SK-N-SH (cell line): ENCODE measurements at regions not wholly inside any gene's neighbourhood (a gene's known extent, or its start where the extent isn't known, plus 50 kb on each side); places are given as distances from the start of the nearest gene placed in this dataset.

Experiments
- CTCF ChIP-seq: fragments of 200-600 bp; sonication (generic); IDR thresholded peaks from 2 replicates; pipeline ENCODE4 v1.6.1; 2017; ENCODE audit warnings: antibody characterized with exemption, mild to moderate bottlenecking, moderate library complexity
- ELF1 ChIP-seq: IDR thresholded peaks from 2 replicates; pipeline ENCODE4 v1.4.0; 2012
- EP300 ChIP-seq, 2 experiments: IDR thresholded peaks; 2 replicates each; pipeline versions ENCODE4 v1.4.0 to v1.6.1; 2012; ENCODE audit warnings: borderline replicate concordance in 1 of 2, low read depth in 1 of 2, low read length in 1 of 2
- FOXJ3 ChIP-seq: sonication (generic); formaldehyde crosslinking; IDR thresholded peaks from 2 replicates; pipeline ENCODE4 v1.5.1; 2020; ENCODE audit warnings: mild to moderate bottlenecking, missing genetic modification reagents
- FOXM1 ChIP-seq: IDR thresholded peaks from 2 replicates; pipeline ENCODE4 v1.4.0; 2012; ENCODE audit warnings: low read depth, mild to moderate bottlenecking
- GABPA ChIP-seq: IDR thresholded peaks from 2 replicates; pipeline ENCODE4 v1.4.0; 2012; ENCODE audit warnings: low read depth, mild to moderate bottlenecking
- POLR2AphosphoS5 ChIP-seq: IDR thresholded peaks from 2 replicates; pipeline ENCODE4 v1.6.1; 2012; ENCODE audit warnings: low read depth, low read length
- REST ChIP-seq: IDR thresholded peaks from 2 replicates; pipeline ENCODE4 v1.6.1; 2012; ENCODE audit warnings: mild to moderate bottlenecking, low read depth, low read length, moderate library complexity
- RXRA ChIP-seq: IDR thresholded peaks from 2 replicates; pipeline ENCODE4 v1.4.0; 2012; ENCODE audit warnings: low read depth, mild to moderate bottlenecking, borderline replicate concordance
- SIN3A ChIP-seq: IDR thresholded peaks from 2 replicates; pipeline ENCODE4 v1.6.1; 2012; ENCODE audit warnings: low read depth, mild to moderate bottlenecking, low read length, moderate library complexity, borderline replicate concordance
- SMC3 ChIP-seq: IDR thresholded peaks from 2 replicates; pipeline ENCODE4 v1.6.1; 2012; ENCODE audit warnings: low read depth, low read length, improper control_type of control experiment
- TAF1 ChIP-seq: IDR thresholded peaks from 2 replicates; pipeline ENCODE4 v1.6.1; 2012; ENCODE audit warnings: low read depth, mild to moderate bottlenecking, low read length, moderate library complexity, borderline replicate concordance
- YY1 ChIP-seq: IDR thresholded peaks from 2 replicates; pipeline ENCODE4 v1.4.0; 2012; ENCODE audit warnings: low read depth, mild to moderate bottlenecking

DNA sequence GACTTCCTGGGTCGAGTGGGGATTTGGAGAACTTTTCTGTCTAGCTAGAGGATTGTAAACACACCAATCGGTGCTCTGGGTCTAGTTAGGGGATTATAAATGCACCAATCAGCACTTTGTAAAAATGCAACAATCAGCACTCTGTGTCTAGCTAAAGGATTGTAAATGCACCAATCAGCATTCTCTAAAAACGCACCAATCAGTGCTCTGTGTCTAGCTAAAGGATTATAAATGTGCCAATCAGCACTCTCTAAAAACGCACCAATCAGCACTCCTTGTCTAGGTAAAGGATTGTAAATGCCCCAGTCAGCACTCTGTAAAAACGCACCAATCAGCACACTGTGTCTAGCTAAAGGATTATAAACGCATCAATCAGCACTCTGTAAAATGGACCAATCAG is 209.0 kb upstream of the SLC35B3 start:
- TF ChIP-seq TAF1 (no peak), EP300 (IDR thresholded peaks at IDR 0.05; ENCODE audit: borderline replicate concordance in 1 of 2, low read depth in 1 of 2, low read length in 1 of 2) (no peak), FOXJ3 (no peak), SMC3 (no peak), SIN3A (no peak), CTCF (no peak), POLR2AphosphoS5 (no peak), REST (no peak), GABPA (no peak), ELF1 (no peak), FOXM1 (no peak), YY1 (no peak), RXRA (no peak)
